K562 (cell line): ENCODE measurements at regions not wholly inside any gene's neighbourhood (a gene's known extent, or its start where the extent isn't known, plus 50 kb on each side); places are given as distances from the start of the nearest gene placed in this dataset.

Source experiments
- ZFX ChIP-seq: sonication (generic); formaldehyde crosslinking; IDR thresholded peaks from 2 replicates; pipeline ENCODE4 v1.8.0; 2022; ENCODE audit warnings: mild to moderate bottlenecking, missing genetic modification reagents, moderate library complexity
- ZNF3 ChIP-seq: fragments of 250-450 bp; sonication (Bioruptor Pico); IDR thresholded peaks from 2 replicates; pipeline ENCODE4 v1.5.0; 2021; ENCODE audit warnings: mild to moderate bottlenecking, moderate library complexity
- TF ChIP-seq, protein P1 (sequence below), 3 experiments: IDR thresholded peaks in 2 of 3; conservative IDR thresholded peaks in 1 of 3; 2 replicates each; pipeline ENCODE4 v1.5.1; 2011 to 2012; ENCODE audit warnings: low read length in 3 of 3, mild to moderate bottlenecking in 3 of 3, control low read depth in 2 of 3, improper control_type of control experiment in 1 of 3, inconsistent platforms in 1 of 3, low read depth in 1 of 3, mixed read lengths in 1 of 3, moderate library complexity in 1 of 3; ENCODE audit not compliant: insufficient read depth in 2 of 3
- TF ChIP-seq, protein P2 (sequence below): sonication (generic); formaldehyde crosslinking; IDR thresholded peaks from 2 replicates; pipeline ENCODE4 v1.5.0; 2020; ENCODE audit warnings: missing genetic modification reagents

DNA sequence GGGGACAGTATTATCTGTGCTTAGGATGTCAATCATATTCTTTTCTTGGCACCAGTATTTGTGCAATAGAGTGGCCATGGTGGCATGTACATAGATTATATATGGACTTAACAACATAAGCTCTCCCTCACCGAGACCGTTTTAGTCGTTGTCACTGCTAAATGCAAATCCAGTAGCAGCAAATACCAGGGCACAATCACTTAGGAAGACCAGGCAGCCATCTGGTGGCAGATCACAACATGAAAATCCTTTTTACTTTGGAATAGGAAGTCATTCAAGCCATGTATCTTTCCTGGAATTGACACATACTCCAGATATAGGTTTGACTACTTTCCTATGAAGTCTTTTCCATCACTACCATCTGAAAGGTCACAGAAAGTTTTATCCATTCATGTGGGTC lies 53.2 kb upstream of the C1orf87 start:
- TF ChIP-seq ZFX (CRISPR knock-in tag) = no peak
- TF ChIP-seq, protein P1, sequence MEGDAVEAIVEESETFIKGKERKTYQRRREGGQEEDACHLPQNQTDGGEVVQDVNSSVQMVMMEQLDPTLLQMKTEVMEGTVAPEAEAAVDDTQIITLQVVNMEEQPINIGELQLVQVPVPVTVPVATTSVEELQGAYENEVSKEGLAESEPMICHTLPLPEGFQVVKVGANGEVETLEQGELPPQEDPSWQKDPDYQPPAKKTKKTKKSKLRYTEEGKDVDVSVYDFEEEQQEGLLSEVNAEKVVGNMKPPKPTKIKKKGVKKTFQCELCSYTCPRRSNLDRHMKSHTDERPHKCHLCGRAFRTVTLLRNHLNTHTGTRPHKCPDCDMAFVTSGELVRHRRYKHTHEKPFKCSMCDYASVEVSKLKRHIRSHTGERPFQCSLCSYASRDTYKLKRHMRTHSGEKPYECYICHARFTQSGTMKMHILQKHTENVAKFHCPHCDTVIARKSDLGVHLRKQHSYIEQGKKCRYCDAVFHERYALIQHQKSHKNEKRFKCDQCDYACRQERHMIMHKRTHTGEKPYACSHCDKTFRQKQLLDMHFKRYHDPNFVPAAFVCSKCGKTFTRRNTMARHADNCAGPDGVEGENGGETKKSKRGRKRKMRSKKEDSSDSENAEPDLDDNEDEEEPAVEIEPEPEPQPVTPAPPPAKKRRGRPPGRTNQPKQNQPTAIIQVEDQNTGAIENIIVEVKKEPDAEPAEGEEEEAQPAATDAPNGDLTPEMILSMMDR (IDR thresholded peaks at IDR 0.05 in 2 of 3, conservative IDR thresholded peaks at IDR 0.05 in 1 of 3; ENCODE audit: insufficient read depth in 2 of 3, low read depth in 1 of 3, low read length in 3 of 3) = no peak
- TF ChIP-seq, protein P2, sequence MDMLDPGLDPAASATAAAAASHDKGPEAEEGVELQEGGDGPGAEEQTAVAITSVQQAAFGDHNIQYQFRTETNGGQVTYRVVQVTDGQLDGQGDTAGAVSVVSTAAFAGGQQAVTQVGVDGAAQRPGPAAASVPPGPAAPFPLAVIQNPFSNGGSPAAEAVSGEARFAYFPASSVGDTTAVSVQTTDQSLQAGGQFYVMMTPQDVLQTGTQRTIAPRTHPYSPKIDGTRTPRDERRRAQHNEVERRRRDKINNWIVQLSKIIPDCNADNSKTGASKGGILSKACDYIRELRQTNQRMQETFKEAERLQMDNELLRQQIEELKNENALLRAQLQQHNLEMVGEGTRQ (CRISPR knock-in tag) = no peak
- TF ChIP-seq ZNF3 (CRISPR knock-in tag) = no peak
